ENCODE measurements at regions not wholly inside any gene's neighbourhood (a gene's known extent, or its start where the extent isn't known, plus 50 kb on each side); places are given as distances from the start of the nearest gene placed in this dataset.
A peak's percentile ranks its signal among the peaks of the same experiment; 100 is the strongest.
"Not testable (repeated sequence)": the region's sequence is repeated elsewhere in the genome, so short reads cannot be mapped to it uniquely, and the experiment has no call there.

- DNase-seq (ENCODE audit: missing footprints); ATAC-seq: not testable (repeated sequence)
- intact Hi-C loops (cut with DNase I): loop anchor here (5.0 kb wide), 1 partner anchor 69 kb away; no protein-coding TSS in a partner anchor
Measured at GRCh38 chr21:38997843-38998175, 185.4 kb downstream of the PSMG1 start.

DNA sequence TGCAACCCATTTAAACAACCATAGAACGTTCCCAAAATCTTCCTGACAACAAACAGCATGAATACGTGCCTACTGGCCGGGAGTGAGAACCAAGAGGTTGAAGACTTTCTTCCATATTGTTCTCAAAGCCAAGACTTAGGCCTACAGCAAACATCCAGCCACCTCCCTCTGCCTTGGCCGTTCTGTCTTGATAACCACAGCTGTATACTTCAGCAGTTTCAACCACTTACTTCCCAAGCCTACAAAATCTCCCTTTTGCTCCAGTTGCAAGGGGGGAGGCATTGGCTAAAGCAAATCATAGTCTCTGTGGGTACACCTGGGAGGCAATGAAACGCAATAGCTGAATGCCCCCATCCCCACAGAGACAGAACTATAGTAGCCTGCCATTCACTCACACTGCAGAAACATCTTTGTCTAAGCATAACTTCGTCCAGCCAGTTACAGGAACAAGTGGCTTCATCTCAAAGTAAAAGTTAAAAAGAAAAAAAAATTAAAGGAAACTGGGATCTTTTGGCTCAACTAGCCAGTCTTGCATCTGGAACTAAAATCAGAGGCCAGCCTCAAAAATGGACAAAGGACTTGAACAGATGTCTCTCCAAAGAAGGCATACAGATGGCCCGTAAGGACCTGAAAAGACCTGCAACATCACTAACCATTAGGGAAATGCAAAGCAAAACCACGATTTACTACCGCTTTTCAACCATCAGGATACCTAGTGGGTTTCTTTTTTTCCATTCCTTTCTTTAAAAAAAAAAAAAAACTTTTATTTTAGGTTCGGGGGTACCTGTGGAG, 186.0 kb downstream of the PSMG1 start:
- intact Hi-C loops (cut with DNase I): loop anchor here (5.0 kb wide), 1 partner anchor 70 kb away; no protein-coding TSS in a partner anchor
- no peak for DNase-seq (ENCODE audit: missing footprints)
- ATAC-seq: no peak

DNA sequence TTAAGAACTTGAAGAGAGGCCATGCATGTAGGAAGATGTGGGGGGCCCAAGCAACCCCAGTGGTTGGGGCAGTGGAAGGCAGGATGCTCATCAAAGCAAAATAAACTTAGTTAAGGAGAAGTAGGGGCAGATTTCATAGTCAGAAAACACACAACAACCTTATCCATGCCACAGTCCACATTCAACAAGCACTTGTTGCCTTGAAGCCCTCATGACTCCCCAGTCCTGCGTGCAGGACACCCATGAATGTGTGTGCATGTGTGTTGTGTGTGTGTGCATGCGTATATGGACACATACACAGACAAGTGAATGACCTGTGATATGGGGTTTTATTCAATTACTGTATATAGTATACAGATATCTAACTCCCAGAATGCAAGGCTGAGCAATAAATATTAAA, 186.9 kb downstream of the PSMG1 start:
- ATAC-seq (no peak), DNase-seq (ENCODE audit: missing footprints) (no peak)
- intact Hi-C loops (cut with DNase I): loop anchor here (5.0 kb wide), 1 partner anchor 71 kb away; no protein-coding TSS in a partner anchor

- intact Hi-C loops (cut with DNase I): loop anchor here (5.0 kb wide), 1 partner anchor 72 kb away; no protein-coding TSS in a partner anchor
- no peak for ATAC-seq
- DNase-seq (ENCODE audit: missing footprints): no peak
Measured at GRCh38 chr21:38995731-38996130, 187.5 kb downstream of the PSMG1 start.

GRCh38 chr21:38995071-38995669, 188.1 kb downstream of the PSMG1 start:
- ATAC-seq: no peak
- no peak for DNase-seq (ENCODE audit: missing footprints)
- intact Hi-C loops (cut with DNase I): loop anchor here (5.0 kb wide), 1 partner anchor 72 kb away; no protein-coding TSS in a partner anchor

- intact Hi-C loops (cut with DNase I): loop anchor here (5.0 kb wide), 1 partner anchor 82 kb away; no protein-coding TSS in a partner anchor
- DNase-seq (ENCODE audit: missing footprints): no peak
- no peak for ATAC-seq
Measured at GRCh38 chr21:38994042-38994441, 188.3 kb downstream of the ETS2 start.

DNA sequence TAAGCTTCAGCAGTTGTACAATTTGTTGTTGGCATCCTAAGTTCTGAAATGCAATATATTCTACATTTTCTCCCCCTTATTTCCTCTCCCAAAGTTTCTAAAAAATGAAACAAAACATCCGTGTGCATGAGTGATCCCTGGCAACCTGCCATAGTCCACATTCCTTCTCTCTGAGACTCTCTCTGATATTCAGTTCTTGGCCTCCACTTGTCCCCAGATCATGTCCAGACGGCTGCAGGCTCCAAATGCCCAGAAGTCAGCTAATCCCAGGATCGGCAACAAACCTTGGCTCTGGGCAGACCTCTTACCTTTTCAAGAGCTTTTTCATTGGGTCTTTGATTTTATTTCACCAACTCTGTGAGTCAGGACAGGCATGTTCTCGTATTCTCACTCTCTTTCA, 187.8 kb downstream of the ETS2 start:
- no peak for DNase-seq (ENCODE audit: missing footprints)
- peak; percentile 51 for ATAC-seq
- intact Hi-C loops (cut with DNase I): loop anchor here (5.0 kb wide), 1 partner anchor 81 kb away; no protein-coding TSS in a partner anchor

DNA sequence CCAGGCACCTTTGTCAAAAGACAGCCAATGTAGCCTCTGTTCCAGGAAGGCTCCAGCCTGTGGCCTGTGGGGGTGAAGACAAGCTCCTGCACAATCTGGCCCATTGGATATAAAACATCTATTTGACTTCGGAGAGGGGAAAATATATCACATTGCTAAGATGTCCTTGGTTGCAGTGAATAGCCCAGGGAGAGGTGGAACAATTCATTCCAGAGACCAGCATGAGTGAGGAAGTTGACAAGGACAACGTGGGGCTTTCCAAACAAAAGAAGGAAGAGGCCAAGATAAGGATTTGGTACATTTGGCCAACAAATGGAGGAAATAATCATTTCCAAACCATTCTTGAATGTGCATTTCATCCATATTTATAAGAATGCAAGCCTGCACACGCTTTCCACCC, 187.0 kb downstream of the ETS2 start:
- ATAC-seq (no peak), DNase-seq (ENCODE audit: missing footprints) (no peak)
- intact Hi-C loops (cut with DNase I): loop anchor here (5.0 kb wide), 1 partner anchor 80 kb away; no protein-coding TSS in a partner anchor

GRCh38 chr21:38990424-38990794, 184.7 kb downstream of the ETS2 start:
- DNase-seq (ENCODE audit: missing footprints) (no peak), ATAC-seq (no peak)
- intact Hi-C loops (cut with DNase I): loop anchor here (5.0 kb wide), 1 partner anchor 78 kb away; no protein-coding TSS in a partner anchor

DNA sequence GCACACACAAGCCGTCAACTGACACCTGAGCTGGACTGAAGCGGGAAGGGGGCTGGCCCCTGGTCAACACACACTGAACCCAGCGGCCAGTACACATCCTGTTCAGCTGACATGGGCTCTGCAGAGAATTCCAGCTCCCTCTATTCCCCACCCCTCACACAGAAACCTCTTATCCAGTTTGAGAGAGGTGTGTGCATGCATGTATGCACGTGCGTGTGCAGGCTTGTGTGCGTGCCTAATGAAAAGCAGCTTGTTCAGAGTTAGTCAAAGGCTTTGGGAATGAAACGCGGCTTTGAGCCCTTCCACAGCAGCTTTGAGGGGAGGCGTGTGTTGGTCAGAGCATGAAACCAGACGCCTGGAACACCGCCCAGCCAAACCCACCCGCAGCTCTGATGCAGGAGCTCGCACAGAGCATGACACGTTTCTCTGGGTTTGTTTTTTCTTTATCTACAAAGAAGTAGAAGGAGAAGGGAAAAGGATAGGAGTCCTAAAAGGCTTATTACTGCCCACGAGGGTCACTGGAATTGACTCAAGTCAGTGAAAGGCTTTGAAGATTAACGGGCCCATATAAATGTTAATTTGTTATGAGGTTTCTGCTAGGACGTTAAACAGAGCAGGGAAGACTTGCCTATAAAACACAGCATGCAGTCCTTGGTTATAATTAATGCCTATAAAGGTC, 184.2 kb downstream of the ETS2 start:
- intact Hi-C loops (cut with DNase I): loop anchor here (5.0 kb wide), 3 partner anchors 63 to 183 kb away; partner anchors contain the start of gene ETS2
- DNase-seq (ENCODE audit: missing footprints) (no peak), ATAC-seq (no peak)

DNA sequence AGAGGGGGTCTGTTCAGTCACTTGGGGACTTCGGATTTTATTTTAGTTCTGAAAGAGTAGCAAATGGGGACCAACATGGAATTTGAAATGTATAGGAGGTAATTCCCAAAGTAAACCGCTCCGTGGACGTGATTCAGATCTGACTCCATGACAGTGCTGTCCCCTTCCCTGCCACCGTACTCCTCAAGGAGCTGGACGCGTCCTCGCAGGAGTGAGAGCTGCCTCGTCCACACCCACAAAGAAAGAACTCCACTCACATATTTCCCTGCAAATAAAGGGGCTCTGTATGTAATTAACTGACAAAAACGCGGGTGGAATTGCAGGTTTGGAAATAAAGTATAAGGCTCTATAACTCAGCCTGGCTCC, 183.6 kb downstream of the ETS2 start:
- no peak for ATAC-seq

GRCh38 chr21:38988509-38989378, 183.0 kb downstream of the ETS2 start:
- no peak for DNase-seq (ENCODE audit: missing footprints)
- intact Hi-C loops (cut with DNase I): loop anchor here (5.0 kb wide), 2 partner anchors 61 to 181 kb away; partner anchors contain the start of gene ETS2
- ATAC-seq: no peak

More for the DNA sequence above, 183.6 kb downstream of the ETS2 start:
- intact Hi-C loops (cut with DNase I): loop anchor here (5.0 kb wide), 2 partner anchors 62 to 182 kb away; partner anchors contain the start of gene ETS2
- no peak for DNase-seq (ENCODE audit: missing footprints)

DNA sequence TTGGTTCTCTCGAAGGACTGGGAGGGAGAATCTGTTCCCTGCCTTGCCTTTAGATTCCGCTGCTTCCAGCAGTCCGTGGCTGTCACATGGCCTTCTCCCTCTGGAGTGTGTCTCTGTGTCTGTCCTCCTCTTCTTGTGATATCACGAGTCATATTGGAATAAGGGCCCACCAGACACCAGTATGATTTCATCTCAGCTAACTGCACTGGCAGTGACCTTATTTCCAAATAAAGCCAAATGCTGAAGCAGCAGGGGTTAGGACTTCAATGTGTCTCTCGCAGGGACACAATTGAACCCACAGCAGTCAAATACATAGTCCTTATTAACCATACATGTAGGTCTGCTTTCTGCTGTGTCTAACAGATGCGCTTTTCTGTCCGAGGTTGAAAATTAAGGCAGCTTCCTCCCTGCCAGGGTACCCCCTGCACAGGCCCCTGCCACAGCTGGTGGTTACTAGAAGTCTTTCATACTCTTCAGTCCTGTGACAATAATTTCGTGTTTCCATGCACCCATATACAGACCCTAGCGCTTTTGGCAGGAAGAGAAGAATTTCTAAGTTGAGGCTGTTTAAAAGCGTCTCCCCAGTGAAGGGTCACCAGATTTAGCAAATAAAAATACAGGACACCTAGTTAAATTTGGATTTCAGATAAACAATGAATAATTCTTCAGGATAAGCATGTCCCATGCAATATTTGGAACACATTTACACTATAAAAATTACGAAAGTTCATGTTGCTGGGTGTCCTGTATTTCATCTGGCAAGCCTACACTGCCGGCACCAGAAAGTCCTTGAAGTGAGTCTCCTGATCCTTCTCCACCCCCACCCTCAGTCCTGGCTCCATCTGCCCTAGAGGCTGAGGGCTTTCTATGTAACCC, 182.1 kb downstream of the ETS2 start:
- intact Hi-C loops (cut with DNase I): loop anchor here (5.0 kb wide), 2 partner anchors 61 to 181 kb away; partner anchors contain the start of gene ETS2
- ATAC-seq: peak; percentile 14

GRCh38 chr21:38986806-38987632, 181.3 kb downstream of the ETS2 start:
- DNase-seq (ENCODE audit: missing footprints) (no peak), ATAC-seq (no peak)
- intact Hi-C loops (cut with DNase I): loop anchor here (5.0 kb wide), 2 partner anchors 60 to 180 kb away; partner anchors contain the start of gene ETS2

More for the DNA sequence above, 182.1 kb downstream of the ETS2 start:
- DNase-seq (ENCODE audit: missing footprints): no peak

GRCh38 chr21:38986406-38986805, 180.7 kb downstream of the ETS2 start:
- intact Hi-C loops (cut with DNase I): loop anchor here (5.0 kb wide), 2 partner anchors 59 to 179 kb away; partner anchors contain the start of gene ETS2

More at GRCh38 chr21:38986406-38986805, 180.7 kb downstream of the ETS2 start:
- ATAC-seq (no peak), DNase-seq (ENCODE audit: missing footprints) (no peak)
